HEK293 (cell line): ENCODE measurements at regions not wholly inside any gene's neighbourhood (a gene's known extent, or its start where the extent isn't known, plus 50 kb on each side); places are given as distances from the start of the nearest gene placed in this dataset.

Experiments used
- CTCF ChIA-PET: fragments of 350-600 bp; formaldehyde crosslinking; extraction: SDS; loops from one replicate; lab custom pipeline; 2021; ENCODE audit warnings: antibody characterized with exemption; lab: Yijun Ruan, JAX
- POLR2A ChIA-PET: fragments of 300-600 bp; formaldehyde crosslinking; extraction: SDS; loops from one replicate; lab custom pipeline; 2020; ENCODE audit warnings: antibody characterized with exemption, inconsistent platforms; lab: Yijun Ruan, JAX
- H3K27ac ChIP-seq: fragments of 200-500 bp; sonication (Bioruptor generic); 2 replicates; pipeline ENCODE4 v1.5.1; 2014; ENCODE audit warnings: low read depth, low read length, control low read depth, inconsistent platforms; ENCODE audit errors: extremely low read depth
- H3K36me3 ChIP-seq, 2 experiments: fragments of 200-500 bp in 1 of 2; sonication (Bioruptor generic) in 1 of 2; 1 replicate in 1 of 2; 2 replicates in 1 of 2; pipeline ENCODE4 v1.5.1; 2014 to 2017; ENCODE audit warnings: inconsistent platforms in 2 of 2, low read length in 2 of 2; ENCODE audit not compliant: control insufficient read depth in 2 of 2, insufficient read depth in 1 of 2
- H3K4me1 ChIP-seq: fragments of 200-500 bp; sonication (Bioruptor generic); 2 replicates; pipeline ENCODE4 v1.5.1; 2014; ENCODE audit warnings: mild to moderate bottlenecking, low read length, inconsistent platforms; ENCODE audit not compliant: control insufficient read depth, insufficient read depth
- H3K4me3 ChIP-seq: 2 replicates; pipeline ENCODE4 v1.5.1; 2011; ENCODE audit warnings: low read depth, mild to moderate bottlenecking, control low read depth, low read length, moderate library complexity
- H3K9me3 ChIP-seq: fragments of 200-500 bp; sonication (Bioruptor generic); 2 replicates; pipeline ENCODE4 v1.5.1; 2014; ENCODE audit warnings: low read depth, low read length, inconsistent platforms; ENCODE audit not compliant: control insufficient read depth, insufficient read depth
- EGR2 ChIP-seq: fragments of 450-650 bp; formaldehyde crosslinking; IDR thresholded peaks from 2 replicates; pipeline ENCODE4 v1.5.1; 2016; ENCODE audit warnings: low read depth, missing biosample characterization, missing genetic modification characterization
- FEZF1 ChIP-seq: fragments of 450-650 bp; formaldehyde crosslinking; IDR thresholded peaks from 2 replicates; pipeline ENCODE4 v1.5.1; 2016; ENCODE audit warnings: missing biosample characterization, missing genetic modification characterization
- GLIS2 ChIP-seq: fragments of 450-650 bp; formaldehyde crosslinking; IDR thresholded peaks from 2 replicates; pipeline ENCODE4 v1.5.1; 2016; ENCODE audit warnings: missing biosample characterization, missing genetic modification characterization
- OSR2 ChIP-seq: fragments of 450-650 bp; formaldehyde crosslinking; IDR thresholded peaks from 2 replicates; pipeline ENCODE4 v1.5.1; 2016; ENCODE audit warnings: missing biosample characterization, missing genetic modification characterization
- SP2 ChIP-seq: fragments of 450-650 bp; formaldehyde crosslinking; IDR thresholded peaks from 2 replicates; pipeline ENCODE4 v1.5.1; 2016; ENCODE audit warnings: missing biosample characterization, missing genetic modification characterization
- ZBTB17 ChIP-seq: fragments of 450-650 bp; formaldehyde crosslinking; IDR thresholded peaks from 2 replicates; pipeline ENCODE4 v1.5.1; 2016; ENCODE audit warnings: missing biosample characterization, missing genetic modification characterization
- ZBTB20 ChIP-seq: fragments of 450-650 bp; formaldehyde crosslinking; IDR thresholded peaks from 2 replicates; pipeline ENCODE4 v1.5.1; 2016; ENCODE audit warnings: missing biosample characterization, missing genetic modification characterization
- ZBTB26 ChIP-seq: fragments of 450-650 bp; formaldehyde crosslinking; optimal IDR thresholded peaks from 2 replicates; pipeline ENCODE3; 2016; ENCODE audit warnings: missing biosample characterization, mild to moderate bottlenecking, missing genetic modification characterization
- ZFP3 ChIP-seq: fragments of 450-650 bp; formaldehyde crosslinking; IDR thresholded peaks from 2 replicates; pipeline ENCODE4 v1.5.1; 2016; ENCODE audit warnings: low read depth, missing biosample characterization, missing genetic modification characterization
- ZIC2 ChIP-seq: fragments of 450-650 bp; formaldehyde crosslinking; IDR thresholded peaks from 2 replicates; pipeline ENCODE4 v1.5.1; 2016; ENCODE audit warnings: missing biosample characterization, missing genetic modification characterization
- ZNF114 ChIP-seq: fragments of 450-650 bp; formaldehyde crosslinking; IDR thresholded peaks from 2 replicates; pipeline ENCODE4 v1.5.0; 2017; ENCODE audit warnings: missing biosample characterization, missing genetic modification characterization
- ZNF157 ChIP-seq: fragments of 450-650 bp; formaldehyde crosslinking; IDR thresholded peaks from 2 replicates; pipeline ENCODE4 v1.5.1; 2016; ENCODE audit warnings: missing biosample characterization, missing genetic modification characterization
- ZNF174 ChIP-seq: fragments of 450-650 bp; formaldehyde crosslinking; IDR thresholded peaks from 2 replicates; pipeline ENCODE4 v1.5.0; 2017; ENCODE audit warnings: missing biosample characterization, mild to moderate bottlenecking, missing genetic modification characterization
- ZNF184 ChIP-seq: fragments of 450-650 bp; IDR thresholded peaks from 2 replicates; pipeline ENCODE4 v1.5.1; 2018; ENCODE audit warnings: missing biosample characterization, mild to moderate bottlenecking, missing genetic modification characterization
- ZNF510 ChIP-seq: fragments of 450-650 bp; formaldehyde crosslinking; IDR thresholded peaks from 2 replicates; pipeline ENCODE4 v1.5.1; 2018; ENCODE audit warnings: mild to moderate bottlenecking, missing genetic modification characterization, missing biosample characterization; ENCODE audit not compliant: insufficient replicate concordance
- ZNF585B ChIP-seq: fragments of 450-650 bp; formaldehyde crosslinking; IDR thresholded peaks from 2 replicates; pipeline ENCODE4 v1.5.1; 2016; ENCODE audit warnings: missing biosample characterization, missing genetic modification characterization
- ZNF621 ChIP-seq: fragments of 450-650 bp; formaldehyde crosslinking; IDR thresholded peaks from 2 replicates; pipeline ENCODE4 v1.5.1; 2017; ENCODE audit warnings: missing biosample characterization, missing genetic modification characterization
- ZNF658 ChIP-seq: fragments of 450-650 bp; formaldehyde crosslinking; IDR thresholded peaks from 2 replicates; pipeline ENCODE4; 2016; ENCODE audit warnings: missing biosample characterization, missing genetic modification characterization
- ZNF707 ChIP-seq: fragments of 450-650 bp; formaldehyde crosslinking; IDR thresholded peaks from 2 replicates; pipeline ENCODE4 v1.5.1; 2016; ENCODE audit warnings: missing biosample characterization, missing genetic modification characterization
- ZNF776 ChIP-seq: fragments of 450-650 bp; formaldehyde crosslinking; IDR thresholded peaks from 2 replicates; pipeline ENCODE4 v1.5.0; 2017; ENCODE audit warnings: missing biosample characterization, missing genetic modification characterization, borderline replicate concordance
- TF ChIP-seq, protein P1 (sequence below): fragments of 450-650 bp; formaldehyde crosslinking; IDR thresholded peaks from 2 replicates; pipeline ENCODE4 v1.5.1; 2016; ENCODE audit warnings: missing biosample characterization, missing genetic modification characterization
- TF ChIP-seq, protein P2 (sequence below): fragments of 450-650 bp; formaldehyde crosslinking; IDR thresholded peaks from 2 replicates; pipeline ENCODE4 v1.5.1; 2016; ENCODE audit warnings: missing biosample characterization, missing genetic modification characterization

GRCh38 chr13:84946192-84946591 is 853.0 kb downstream of the SLITRK6 start:
- H3K36me3 ChIP-seq = no peaks in the 10 kb centered on the region
- TF ChIP-seq GLIS2 (tag by site-specific recombination) = no peak
- no peak for TF ChIP-seq ZNF585B (tag by site-specific recombination)
- TF ChIP-seq ZNF157 = no peak
- no peak for TF ChIP-seq FEZF1
- TF ChIP-seq ZBTB20 (tag by site-specific recombination) = no peak
- no peak for TF ChIP-seq EGR2
- no peak for TF ChIP-seq ZNF184 (tag by site-specific recombination)
- TF ChIP-seq OSR2 (tag by site-specific recombination) = no peak
- TF ChIP-seq, protein P1, sequence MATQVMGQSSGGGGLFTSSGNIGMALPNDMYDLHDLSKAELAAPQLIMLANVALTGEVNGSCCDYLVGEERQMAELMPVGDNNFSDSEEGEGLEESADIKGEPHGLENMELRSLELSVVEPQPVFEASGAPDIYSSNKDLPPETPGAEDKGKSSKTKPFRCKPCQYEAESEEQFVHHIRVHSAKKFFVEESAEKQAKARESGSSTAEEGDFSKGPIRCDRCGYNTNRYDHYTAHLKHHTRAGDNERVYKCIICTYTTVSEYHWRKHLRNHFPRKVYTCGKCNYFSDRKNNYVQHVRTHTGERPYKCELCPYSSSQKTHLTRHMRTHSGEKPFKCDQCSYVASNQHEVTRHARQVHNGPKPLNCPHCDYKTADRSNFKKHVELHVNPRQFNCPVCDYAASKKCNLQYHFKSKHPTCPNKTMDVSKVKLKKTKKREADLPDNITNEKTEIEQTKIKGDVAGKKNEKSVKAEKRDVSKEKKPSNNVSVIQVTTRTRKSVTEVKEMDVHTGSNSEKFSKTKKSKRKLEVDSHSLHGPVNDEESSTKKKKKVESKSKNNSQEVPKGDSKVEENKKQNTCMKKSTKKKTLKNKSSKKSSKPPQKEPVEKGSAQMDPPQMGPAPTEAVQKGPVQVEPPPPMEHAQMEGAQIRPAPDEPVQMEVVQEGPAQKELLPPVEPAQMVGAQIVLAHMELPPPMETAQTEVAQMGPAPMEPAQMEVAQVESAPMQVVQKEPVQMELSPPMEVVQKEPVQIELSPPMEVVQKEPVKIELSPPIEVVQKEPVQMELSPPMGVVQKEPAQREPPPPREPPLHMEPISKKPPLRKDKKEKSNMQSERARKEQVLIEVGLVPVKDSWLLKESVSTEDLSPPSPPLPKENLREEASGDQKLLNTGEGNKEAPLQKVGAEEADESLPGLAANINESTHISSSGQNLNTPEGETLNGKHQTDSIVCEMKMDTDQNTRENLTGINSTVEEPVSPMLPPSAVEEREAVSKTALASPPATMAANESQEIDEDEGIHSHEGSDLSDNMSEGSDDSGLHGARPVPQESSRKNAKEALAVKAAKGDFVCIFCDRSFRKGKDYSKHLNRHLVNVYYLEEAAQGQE (tag by site-specific recombination) = no peak
- no peak for TF ChIP-seq ZNF114
- no peak for TF ChIP-seq ZNF174 (tag by site-specific recombination)
- TF ChIP-seq ZBTB26 = no peak
- no peak for TF ChIP-seq ZFP3 (tag by site-specific recombination)
- TF ChIP-seq ZNF658 (tag by site-specific recombination) = no peak
- TF ChIP-seq ZBTB17 (tag by site-specific recombination) = no peak
- TF ChIP-seq ZNF621 (tag by site-specific recombination) = no peak
- TF ChIP-seq ZNF707 = no peak
- ChIA-PET CTCF (interaction anchor here (0.6 to 0.7 kb wide), 2 partner anchors 187 to 1215 kb away, joined by 3 read pairs; no protein-coding TSS in a partner anchor), POLR2A (no interaction called here)
- H3K9me3 ChIP-seq = no peaks in the 10 kb centered on the region
- no peaks in the 10 kb centered on the region for H3K4me1 ChIP-seq
- H3K4me3 ChIP-seq = no peak overlapping the region
- no peak overlapping the region for H3K27ac ChIP-seq

DNA sequence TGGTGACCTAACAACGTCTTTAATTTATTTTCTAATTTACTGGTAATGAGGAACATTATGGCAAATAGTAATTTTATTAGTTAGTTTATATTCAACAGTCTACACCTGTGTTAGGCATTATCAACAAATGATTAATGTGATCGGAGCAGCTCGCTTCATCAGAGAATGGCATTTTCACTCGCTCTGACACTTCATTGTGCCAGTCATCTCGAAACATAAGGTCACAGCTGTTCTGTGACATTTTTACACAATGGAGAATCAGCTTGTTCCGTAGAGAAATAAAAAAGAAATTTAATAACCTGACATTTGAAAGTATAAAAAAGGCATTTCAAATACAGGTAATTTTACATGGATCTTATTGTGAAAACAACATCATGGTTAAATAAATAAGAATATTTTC is 858.4 kb downstream of the SLITRK6 start:
- H3K4me3 ChIP-seq = no peak overlapping the region
- H3K36me3 ChIP-seq = no peaks in the 10 kb centered on the region
- no peaks in the 10 kb centered on the region for H3K9me3 ChIP-seq
- CTCF ChIA-PET = no interaction called here
- TF ChIP-seq, protein P2, sequence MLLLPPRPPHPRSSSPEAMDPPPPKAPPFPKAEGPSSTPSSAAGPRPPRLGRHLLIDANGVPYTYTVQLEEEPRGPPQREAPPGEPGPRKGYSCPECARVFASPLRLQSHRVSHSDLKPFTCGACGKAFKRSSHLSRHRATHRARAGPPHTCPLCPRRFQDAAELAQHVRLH = no peak
- no peak for TF ChIP-seq SP2 (tag by site-specific recombination)
- TF ChIP-seq ZNF776 (tag by site-specific recombination) = no peak
- TF ChIP-seq ZNF510 (tag by site-specific recombination) = no peak
- no peak for TF ChIP-seq ZIC2 (tag by site-specific recombination)
- TF ChIP-seq, all 188 proteins: peak for 0
- Histone ChIP-seq H3K27ac (no peak overlapping the region), H3K4me1 (no peaks in the 10 kb centered on the region)
- POLR2A ChIA-PET = no interaction called here
